Gastroesophageal sphincter (tissue), 3 donors: ENCODE measurements at regions not wholly inside any gene's neighbourhood (a gene's known extent, or its start where the extent isn't known, plus 50 kb on each side); places are given as distances from the start of the nearest gene placed in this dataset.

Experiments used
- CTCF ChIP-seq, 4 experiments: fragments of 200-600 bp in 2 of 4; fragments of 450-650 bp in 2 of 4; sonication (generic) in 1 of 4; IDR thresholded peaks; one replicate each; pipeline ENCODE4 v1.5.1; 2017 to 2019; ENCODE audit warnings: antibody characterized with exemption in 4 of 4, mild to moderate bottlenecking in 2 of 4, moderate library complexity in 2 of 4
- EP300 ChIP-seq: sonication (generic); formaldehyde crosslinking; IDR thresholded peaks from one replicate; pipeline ENCODE4 v1.6.1; 2017; ENCODE audit warnings: antibody characterized with exemption, mild to moderate bottlenecking
- POLR2A ChIP-seq, 2 donors: fragments of 450-650 bp; IDR thresholded peaks; one replicate each; pipeline ENCODE4 v1.6.1; 2017; ENCODE audit warnings: antibody characterized with exemption in 2 of 2, mild to moderate bottlenecking in 2 of 2, moderate library complexity in 1 of 2
- POLR2AphosphoS5 ChIP-seq: sonication (generic); formaldehyde crosslinking; IDR thresholded peaks from one replicate; pipeline ENCODE4 v1.6.1; 2017; ENCODE audit warnings: antibody characterized with exemption

GRCh38 chr6:113500221-113500620, 356.9 kb upstream of the MARCKS start:
- TF ChIP-seq CTCF (IDR thresholded peaks at IDR 0.05) (no peak), POLR2A (IDR thresholded peaks at IDR 0.05) (no peak), POLR2AphosphoS5 (no peak), EP300 (no peak)
